Endothelial cell (in vitro differentiated cells): ENCODE measurements at regions not wholly inside any gene's neighbourhood (a gene's known extent, or its start where the extent isn't known, plus 50 kb on each side); places are given as distances from the start of the nearest gene placed in this dataset.

Source experiments
- DNase-seq: peaks from one replicate; pipeline ENCODE4 v3.0.0; 2021; ENCODE audit warnings: low spot score
- H3K27ac Mint-ChIP-seq: one replicate; pipeline ENCODE4 v1.8.0; 2021; ENCODE audit warnings: mixed read lengths, inconsistent platforms; ENCODE audit not compliant: unreplicated experiment
- H3K27me3 Mint-ChIP-seq: one replicate; pipeline ENCODE4 v1.8.0; 2021; ENCODE audit warnings: mild to moderate bottlenecking, moderate library complexity, mixed read lengths, inconsistent platforms; ENCODE audit not compliant: unreplicated experiment
- H3K36me3 Mint-ChIP-seq: one replicate; pipeline ENCODE4 v1.8.0; 2021; ENCODE audit warnings: mild to moderate bottlenecking, low read depth, mixed read lengths, inconsistent platforms; ENCODE audit not compliant: unreplicated experiment
- H3K4me1 Mint-ChIP-seq: one replicate; pipeline ENCODE4 v1.8.0; 2021; ENCODE audit warnings: mild to moderate bottlenecking, mixed read lengths, inconsistent platforms; ENCODE audit not compliant: unreplicated experiment
- H3K4me3 Mint-ChIP-seq: one replicate; pipeline ENCODE4 v1.8.0; 2021; ENCODE audit warnings: mild to moderate bottlenecking, mixed read lengths, inconsistent platforms; ENCODE audit not compliant: unreplicated experiment
- H3K9me3 Mint-ChIP-seq: one replicate; pipeline ENCODE4 v1.8.0; 2021; ENCODE audit warnings: mixed read lengths, inconsistent platforms; ENCODE audit not compliant: unreplicated experiment
- CTCF ChIP-seq: fragments of 200-600 bp; sonication (generic); IDR thresholded peaks from one replicate; pipeline ENCODE4 v1.5.0; 2021; ENCODE audit warnings: antibody characterized with exemption; ENCODE audit not compliant: unreplicated experiment

- Mint-ChIP-seq H3K27me3 (no peaks in the 10 kb centered on the region), H3K27ac (no peak overlapping the region), H3K9me3 (no peaks in the 10 kb centered on the region), H3K4me3 (no peak overlapping the region), H3K36me3 (no peaks in the 10 kb centered on the region), H3K4me1 (no peaks in the 10 kb centered on the region)
- no peak for DNase-seq
- TF ChIP-seq CTCF = no peak
Measured at GRCh38 chr10:118513174-118513573, 82.3 kb downstream of the PRLHR start.

GRCh38 chr10:118511711-118512110 is 83.7 kb downstream of the PRLHR start:
- Mint-ChIP-seq H3K9me3 (no peaks in the 10 kb centered on the region), H3K36me3 (no peaks in the 10 kb centered on the region), H3K4me3 (no peak overlapping the region), H3K27ac (no peak overlapping the region), H3K27me3 (no peaks in the 10 kb centered on the region), H3K4me1 (no peaks in the 10 kb centered on the region)
- no peak for DNase-seq
- TF ChIP-seq CTCF = no peak

- Mint-ChIP-seq H3K27ac (no peak overlapping the region), H3K9me3 (no peaks in the 10 kb centered on the region), H3K27me3 (no peaks in the 10 kb centered on the region), H3K4me3 (no peak overlapping the region), H3K36me3 (no peaks in the 10 kb centered on the region), H3K4me1 (peaks cover 4% of the 10 kb centered on the region)
- no peak for DNase-seq
- TF ChIP-seq CTCF = no peak
Measured at GRCh38 chr10:118508863-118509262, 86.6 kb downstream of the PRLHR start.

GRCh38 chr10:118508355-118508754 is 87.1 kb downstream of the PRLHR start:
- Mint-ChIP-seq H3K27ac (no peak overlapping the region), H3K4me1 (peaks cover 4% of the 10 kb centered on the region), H3K36me3 (no peaks in the 10 kb centered on the region), H3K27me3 (no peaks in the 10 kb centered on the region), H3K4me3 (no peak overlapping the region), H3K9me3 (no peaks in the 10 kb centered on the region)
- DNase-seq = no peak
- no peak for TF ChIP-seq CTCF

GRCh38 chr10:118506671-118507590 is 88.5 kb downstream of the PRLHR start:
- no peak for DNase-seq
- peaks cover 4% of the 10 kb centered on the region for H3K4me1 Mint-ChIP-seq
- H3K9me3 Mint-ChIP-seq = no peaks in the 10 kb centered on the region
- H3K27me3 Mint-ChIP-seq = no peaks in the 10 kb centered on the region
- H3K36me3 Mint-ChIP-seq = no peaks in the 10 kb centered on the region
- no peak for TF ChIP-seq CTCF
- H3K27ac Mint-ChIP-seq = no peak overlapping the region
- H3K4me3 Mint-ChIP-seq = no peak overlapping the region
